Aorta (tissue), 5 donors: ENCODE measurements at regions not wholly inside any gene's neighbourhood (a gene's known extent, or its start where the extent isn't known, plus 50 kb on each side); places are given as distances from the start of the nearest gene placed in this dataset.
"Not testable (repeated sequence)": the region's sequence is repeated elsewhere in the genome, so short reads cannot be mapped to it uniquely, and the experiment has no call there.

ENCODE experiments used
- ATAC-seq: fragments of 200-7000 bp; cut with Tn5 transposase; one replicate; pipeline ENCODE4 v1.9.1; 2022; ENCODE audit warnings: moderate library complexity; ENCODE audit not compliant: low FRiP score
- DNase-seq, 2 donors: peaks; one replicate each; pipeline ENCODE4 v3.0.0-alpha.2; 2020
- H3K27ac ChIP-seq, 2 donors: one replicate each; pipeline ENCODE4 v1.5.1; 2013; ENCODE audit warnings: low read length in 2 of 2, mild to moderate bottlenecking in 2 of 2, moderate library complexity in 2 of 2, control low read depth in 1 of 2, inconsistent platforms in 1 of 2, low read depth in 1 of 2
- H3K27me3 ChIP-seq, 2 donors: one replicate each; pipeline ENCODE4 v1.6.1; 2013; ENCODE audit warnings: control low read depth in 1 of 2, low read length in 1 of 2, mild to moderate bottlenecking in 1 of 2, moderate library complexity in 1 of 2; ENCODE audit not compliant: insufficient read depth in 2 of 2, control insufficient read depth in 1 of 2
- H3K36me3 ChIP-seq, 2 donors: one replicate each; pipeline ENCODE4 v1.6.1; 2013; ENCODE audit warnings: control low read depth in 1 of 2, low read length in 1 of 2, mild to moderate bottlenecking in 1 of 2; ENCODE audit not compliant: insufficient read depth in 2 of 2, control insufficient read depth in 1 of 2
- H3K4me1 ChIP-seq, 2 donors: one replicate each; pipeline ENCODE4 v1.6.1; 2013; ENCODE audit warnings: low read length in 2 of 2, control low read depth in 1 of 2, mild to moderate bottlenecking in 1 of 2, moderate library complexity in 1 of 2; ENCODE audit not compliant: insufficient read depth in 2 of 2, control insufficient read depth in 1 of 2
- H3K4me3 ChIP-seq, 2 donors: one replicate each; pipeline ENCODE4 v1.5.1; 2013; ENCODE audit warnings: low read length in 2 of 2, control low read depth in 1 of 2, mild to moderate bottlenecking in 1 of 2
- H3K9me3 ChIP-seq: one replicate; pipeline ENCODE4 v1.6.1; 2013; ENCODE audit warnings: mild to moderate bottlenecking, low read length; ENCODE audit not compliant: control insufficient read depth
- WGBS, 2 donors: extraction: QIAGEN DNeasy Blood & Tissue Kit; methylation state at CpG; one replicate each; pipeline ENCODE4 v1.1.7; 2013; 5-methylcytosine and 5-hydroxymethylcytosine counted together
- intact Hi-C, 2 donors: fragments of 100-400 bp; cut with DNase I; formaldehyde crosslinking; loops; one replicate each; pipeline versions ENCODE4 v1.14.2 to v1.15.0; 2022
- donor health status: healthy with polysubstance abuse.
- donor health status: Bipolar disorder and iron deficiency.
- donor health status: DM: no; HTN: no; CAD: no.
- donor health status: DM: no; HTN: no; CAD: no.
- donor health status: DM: yes; HTN: yes; CAD: no.

DNA sequence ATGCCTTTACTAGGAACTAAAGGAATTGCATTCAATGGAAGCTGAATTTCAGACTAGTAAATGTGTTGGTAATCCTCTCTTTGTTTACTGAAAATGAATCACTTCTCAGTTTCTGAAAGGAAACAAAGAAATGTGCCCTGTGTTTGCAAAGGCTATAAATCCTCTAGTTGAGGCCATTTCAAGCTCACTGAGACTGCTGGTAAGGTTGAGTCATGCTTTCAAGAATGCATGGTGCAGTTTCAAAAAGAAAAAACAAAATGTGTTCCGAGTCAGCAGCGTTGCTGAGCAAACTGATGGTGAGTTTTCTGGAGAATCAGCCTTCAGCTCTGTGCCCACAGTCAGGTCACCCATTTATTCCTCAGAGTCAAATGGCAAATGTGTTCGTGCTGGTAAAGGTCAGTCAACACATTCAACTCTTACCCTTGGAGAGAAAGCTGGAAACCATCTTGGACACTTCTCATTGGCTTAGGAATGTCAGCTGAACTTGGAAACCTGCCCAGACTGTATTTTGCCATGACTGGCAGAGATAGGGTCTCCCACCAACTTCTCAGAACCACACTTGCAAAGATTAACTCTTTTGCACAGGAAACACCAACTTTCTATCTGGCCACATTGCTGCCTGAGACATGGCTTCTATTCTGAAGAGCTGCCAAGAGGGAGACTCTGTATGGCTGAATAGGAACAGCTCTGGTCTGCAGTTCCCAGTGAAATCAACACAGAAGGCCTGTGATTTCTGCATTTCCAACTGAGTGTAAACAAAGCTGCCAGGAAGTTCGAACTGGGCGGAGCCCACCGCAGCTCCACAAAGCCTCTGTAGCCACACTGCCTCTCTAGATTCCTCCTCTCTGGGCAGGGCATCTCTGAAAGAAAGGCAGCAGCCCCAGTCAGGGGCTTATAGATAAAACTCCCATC lies 484.4 kb downstream of the ATP23 start:
- intact Hi-C loops: loop anchor here in 1 of 2 donors (10.0 kb wide), 1 partner anchor 489 kb away; no protein-coding TSS in a partner anchor
- 13 to 17% methylated on average over 6 of the region's 6 CpGs for WGBS, 2 donors
- no peak overlapping the region for H3K4me3 ChIP-seq

GRCh38 chr12:58426437-58426836 lies 485.1 kb downstream of the ATP23 start:
- peak overlapping the region in 1 of 2 donors; percentile 22 for H3K27ac ChIP-seq
- H3K4me3 ChIP-seq, DNase-seq, H3K9me3 ChIP-seq, H3K36me3 ChIP-seq, ATAC-seq, H3K4me1 ChIP-seq, H3K27me3 ChIP-seq: not testable (repeated sequence)
- intact Hi-C loops: loop anchor here in 1 of 2 donors (10.0 kb wide), 1 partner anchor 488 kb away; no protein-coding TSS in a partner anchor
- 81 to 83% methylated on average over 3 of the region's 3 CpGs for WGBS, 2 donors

More for the DNA sequence above, 484.4 kb downstream of the ATP23 start:
- H3K27me3 ChIP-seq: no peaks in the 10 kb centered on the region
- ATAC-seq: peak; percentile 86
- no peaks in the 10 kb centered on the region for H3K36me3 ChIP-seq
- no peaks in the 10 kb centered on the region for H3K9me3 ChIP-seq
- DNase-seq: peak in 1 of 2 donors; percentile 63
- peak overlapping the region; percentile 22 to 96 for H3K27ac ChIP-seq
- peaks cover 2 to 4% of the 10 kb centered on the region in 2 donors for H3K4me1 ChIP-seq

GRCh38 chr12:58433959-58434358 lies 486.3 kb downstream of the LRIG3 start:
- no peaks in the 10 kb centered on the region for H3K9me3 ChIP-seq
- DNase-seq: no peak
- intact Hi-C loops: no loop called here
- no peaks in the 10 kb centered on the region for H3K36me3 ChIP-seq
- H3K4me3 ChIP-seq: no peak overlapping the region
- no peak for ATAC-seq
- H3K27ac ChIP-seq: no peak overlapping the region
- no peaks in the 10 kb centered on the region for H3K4me1 ChIP-seq
- no peaks in the 10 kb centered on the region for H3K27me3 ChIP-seq
- WGBS, 2 donors: 79 to 90% methylated on average over 1 of the region's 1 CpG

DNA sequence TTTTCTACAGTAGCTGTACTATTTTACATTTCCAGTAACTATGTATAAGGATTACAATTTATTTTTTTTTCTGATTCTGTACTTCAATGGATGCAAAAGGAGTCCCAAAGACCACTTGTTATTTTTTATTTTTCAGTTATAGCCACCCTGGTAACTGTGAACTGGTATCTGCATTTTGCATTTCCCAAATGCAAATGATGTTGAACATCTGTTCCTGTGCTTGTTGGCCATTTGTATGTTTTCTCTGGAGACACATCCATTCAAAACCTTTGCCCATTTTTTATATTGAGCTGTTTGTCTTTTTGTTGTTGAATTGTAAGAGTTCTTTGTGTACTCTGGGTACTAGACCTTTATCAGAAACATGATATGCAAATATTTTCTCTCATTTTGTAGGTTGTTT lies 485.6 kb downstream of the LRIG3 start:
- Histone ChIP-seq H3K9me3 (no peaks in the 10 kb centered on the region), H3K27me3 (no peaks in the 10 kb centered on the region), H3K4me1 (no peaks in the 10 kb centered on the region), H3K36me3 (no peaks in the 10 kb centered on the region), H3K4me3 (no peak overlapping the region), H3K27ac (no peak overlapping the region)
- no peak for ATAC-seq
- intact Hi-C loops: no loop called here
- no peak for DNase-seq

DNA sequence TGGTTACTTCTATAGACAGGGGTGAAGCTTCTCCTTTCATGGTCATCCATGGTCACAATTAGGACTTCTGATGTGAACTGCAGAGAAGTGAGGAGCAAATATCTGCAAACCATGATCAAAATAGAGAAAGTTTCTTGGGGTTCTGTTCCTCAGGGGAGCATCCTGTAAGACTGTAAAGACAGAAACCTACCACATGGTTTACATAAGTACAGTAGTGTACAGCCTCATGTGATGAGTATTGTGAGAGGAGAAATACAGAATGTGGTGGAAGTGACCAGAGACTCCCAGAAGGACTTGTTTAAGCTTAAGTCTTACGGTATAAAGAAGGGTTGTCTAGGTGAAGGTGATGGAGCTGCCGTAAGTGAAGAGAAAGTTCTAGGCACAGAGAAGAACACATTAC lies 484.7 kb downstream of the LRIG3 start:
- no peak overlapping the region for H3K4me3 ChIP-seq
- DNase-seq (no peak), ATAC-seq (no peak)
- 94 to 98% methylated on average over 2 of the region's 2 CpGs for WGBS, 2 donors
- H3K9me3 ChIP-seq: no peaks in the 10 kb centered on the region
- H3K4me1 ChIP-seq: no peaks in the 10 kb centered on the region
- H3K36me3 ChIP-seq: no peaks in the 10 kb centered on the region
- H3K27ac ChIP-seq: no peak overlapping the region
- intact Hi-C loops: no loop called here
- H3K27me3 ChIP-seq: no peaks in the 10 kb centered on the region

GRCh38 chr12:58441483-58441882 lies 478.8 kb downstream of the LRIG3 start:
- Histone ChIP-seq H3K36me3 (no peaks in the 10 kb centered on the region), H3K27me3 (no peaks in the 10 kb centered on the region)
- WGBS, 2 donors: 78 to 79% methylated on average over 2 of the region's 2 CpGs

DNA sequence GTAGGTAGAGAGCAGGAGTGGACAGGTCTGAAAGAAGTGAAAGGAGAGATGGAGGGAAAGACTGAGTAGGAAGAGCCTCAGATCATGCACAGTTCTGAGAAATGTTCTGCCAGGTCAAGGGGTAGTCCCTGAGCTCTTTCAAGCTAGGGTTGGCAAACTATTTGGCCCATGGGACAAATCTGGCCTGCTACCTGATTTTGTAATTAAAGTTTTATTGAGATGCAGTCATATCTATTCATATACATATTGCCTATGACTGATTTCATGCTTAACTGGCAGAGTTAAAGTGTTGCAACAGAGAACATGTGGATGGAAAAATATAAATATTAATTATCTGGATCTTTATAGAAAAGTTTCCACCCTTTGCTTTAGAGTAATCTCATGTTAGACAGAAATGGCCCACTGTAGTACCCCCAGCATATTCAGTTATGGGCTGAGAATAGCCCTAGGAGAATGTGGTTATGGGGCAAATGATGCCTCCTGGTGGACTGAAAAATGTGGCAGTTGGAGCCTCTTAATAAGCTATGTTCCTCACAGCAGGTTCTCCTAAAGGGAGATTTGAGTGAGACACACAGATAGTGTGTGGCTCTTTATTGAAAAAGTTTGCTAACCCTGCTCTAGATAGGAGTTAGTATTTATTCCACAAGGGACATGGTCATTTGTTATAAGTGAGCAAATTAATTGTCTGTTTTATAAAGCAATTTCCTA lies 476.9 kb downstream of the LRIG3 start:
- H3K27ac ChIP-seq: no peak overlapping the region
- H3K36me3 ChIP-seq: no peaks in the 10 kb centered on the region
- no peak for DNase-seq
- no peaks in the 10 kb centered on the region for H3K27me3 ChIP-seq
- intact Hi-C loops: loop anchor here (5.0 to 10.0 kb wide), 2 partner anchors 96 to 641 kb away; no protein-coding TSS in a partner anchor
- no peak for ATAC-seq
- H3K4me1 ChIP-seq: peaks cover 0 to 3% of the 10 kb centered on the region in 2 donors
- H3K9me3 ChIP-seq: no peaks in the 10 kb centered on the region
- no peak overlapping the region for H3K4me3 ChIP-seq

More at GRCh38 chr12:58441483-58441882, 478.8 kb downstream of the LRIG3 start:
- H3K4me1 ChIP-seq: peaks cover 0 to 3% of the 10 kb centered on the region in 2 donors
- DNase-seq: no peak
- no peaks in the 10 kb centered on the region for H3K9me3 ChIP-seq
- no peak overlapping the region for H3K4me3 ChIP-seq
- intact Hi-C loops: loop anchor here (5.0 to 10.0 kb wide), 2 partner anchors 94 to 643 kb away; no protein-coding TSS in a partner anchor
- H3K27ac ChIP-seq: no peak overlapping the region
- ATAC-seq: no peak

- no peak overlapping the region for H3K27ac ChIP-seq
- ATAC-seq (no peak), DNase-seq (no peak)
- H3K4me3 ChIP-seq: no peak overlapping the region
- H3K4me1 ChIP-seq: peaks cover 0 to 3% of the 10 kb centered on the region in 2 donors
- H3K27me3 ChIP-seq: no peaks in the 10 kb centered on the region
- 49 to 60% methylated on average over 8 of the region's 8 CpGs for whole genome bisulfite sequencing, 2 donors
- H3K9me3 ChIP-seq: no peaks in the 10 kb centered on the region
- intact Hi-C loops: loop anchor here (5.0 to 10.0 kb wide), 2 partner anchors 97 to 641 kb away; no protein-coding TSS in a partner anchor
- H3K36me3 ChIP-seq: no peaks in the 10 kb centered on the region
Observed at GRCh38 chr12:58443981-58444371, 476.3 kb downstream of the LRIG3 start.
